Stimulated activated memory B cell treated with anti-CD40 and anti-IgM and Interleukin-4, amounts not matched to agents 10 μg/mL and 1 μg/mL and 100 μg/mL, for 72 hours (primary cell): ENCODE measurements at regions not wholly inside any gene's neighbourhood (a gene's known extent, or its start where the extent isn't known, plus 50 kb on each side); places are given as distances from the start of the nearest gene placed in this dataset.

ENCODE experiments used
- ATAC-seq: fragments of 150-1000 bp; cut with Tn5 transposase; 2 replicates; pipeline ENCODE4 v1.10.0; 2021
- H3K27ac Mint-ChIP-seq: one replicate; pipeline ENCODE4 v1.8.0; 2022; ENCODE audit warnings: mild to moderate bottlenecking, mixed read lengths
- H3K27me3 Mint-ChIP-seq: one replicate; pipeline ENCODE4 v1.8.0; 2022; ENCODE audit warnings: mixed read lengths
- H3K36me3 Mint-ChIP-seq: one replicate; pipeline ENCODE4 v1.8.0; 2022; ENCODE audit warnings: mixed read lengths
- H3K4me1 Mint-ChIP-seq: one replicate; pipeline ENCODE4 v1.8.0; 2022; ENCODE audit warnings: mixed read lengths
- H3K4me3 Mint-ChIP-seq: one replicate; pipeline ENCODE4 v1.8.0; 2022; ENCODE audit warnings: mild to moderate bottlenecking, moderate library complexity, mixed read lengths
- H3K9me3 Mint-ChIP-seq: one replicate; pipeline ENCODE4 v1.8.0; 2022; ENCODE audit warnings: mixed read lengths

DNA sequence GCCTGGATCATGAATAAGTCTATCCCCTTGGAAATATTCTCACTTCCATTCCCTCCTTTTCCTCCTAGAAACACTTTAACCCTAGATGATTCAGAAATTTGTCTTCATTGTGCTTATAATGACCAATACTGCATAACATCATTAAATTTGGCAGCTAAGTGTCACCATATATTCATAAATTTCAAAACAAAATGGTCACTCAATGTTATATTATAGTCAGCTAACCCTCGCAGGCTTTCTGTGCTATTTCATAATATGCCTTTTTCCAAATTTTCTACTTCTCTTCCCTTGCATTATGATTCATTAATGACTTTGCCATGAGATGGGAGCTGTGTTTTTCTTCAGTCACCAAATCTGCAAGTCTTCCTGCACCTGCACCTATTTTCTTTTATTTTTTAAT, 308.3 kb upstream of the AKR1E2 start:
- no peak for ATAC-seq
- peaks cover 35% of the 10 kb centered on the region for H3K4me1 Mint-ChIP-seq
- peaks cover 7% of the 10 kb centered on the region for H3K27me3 Mint-ChIP-seq
- peaks cover 5% of the 10 kb centered on the region for H3K9me3 Mint-ChIP-seq
- H3K27ac Mint-ChIP-seq: no peak overlapping the region
- H3K36me3 Mint-ChIP-seq: no peaks in the 10 kb centered on the region
- no peak overlapping the region for H3K4me3 Mint-ChIP-seq

DNA sequence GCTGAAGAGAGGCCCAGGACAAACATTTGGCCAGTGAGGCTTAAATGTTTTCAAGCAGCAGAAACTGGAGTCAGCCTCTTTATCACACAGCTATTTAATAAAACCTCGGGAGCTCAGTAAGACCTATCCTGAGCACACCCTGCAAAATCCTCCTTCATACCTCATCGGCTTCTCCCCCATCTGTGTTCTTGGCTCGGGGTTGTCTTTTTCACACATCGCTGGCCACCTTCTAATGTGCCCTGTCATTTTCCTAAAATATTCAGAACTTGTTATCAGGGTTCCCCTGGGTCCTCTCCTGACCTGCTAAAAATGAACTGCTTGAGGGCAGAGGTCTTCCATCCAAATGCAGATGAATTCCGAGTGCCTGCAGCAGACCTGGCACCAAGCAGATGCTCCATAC, 310.3 kb upstream of the AKR1E2 start:
- Mint-ChIP-seq H3K27ac (no peak overlapping the region), H3K27me3 (no peaks in the 10 kb centered on the region), H3K4me1 (peaks cover 26% of the 10 kb centered on the region), H3K36me3 (no peaks in the 10 kb centered on the region), H3K9me3 (peaks cover 5% of the 10 kb centered on the region), H3K4me3 (no peak overlapping the region)
- no peak for ATAC-seq

DNA sequence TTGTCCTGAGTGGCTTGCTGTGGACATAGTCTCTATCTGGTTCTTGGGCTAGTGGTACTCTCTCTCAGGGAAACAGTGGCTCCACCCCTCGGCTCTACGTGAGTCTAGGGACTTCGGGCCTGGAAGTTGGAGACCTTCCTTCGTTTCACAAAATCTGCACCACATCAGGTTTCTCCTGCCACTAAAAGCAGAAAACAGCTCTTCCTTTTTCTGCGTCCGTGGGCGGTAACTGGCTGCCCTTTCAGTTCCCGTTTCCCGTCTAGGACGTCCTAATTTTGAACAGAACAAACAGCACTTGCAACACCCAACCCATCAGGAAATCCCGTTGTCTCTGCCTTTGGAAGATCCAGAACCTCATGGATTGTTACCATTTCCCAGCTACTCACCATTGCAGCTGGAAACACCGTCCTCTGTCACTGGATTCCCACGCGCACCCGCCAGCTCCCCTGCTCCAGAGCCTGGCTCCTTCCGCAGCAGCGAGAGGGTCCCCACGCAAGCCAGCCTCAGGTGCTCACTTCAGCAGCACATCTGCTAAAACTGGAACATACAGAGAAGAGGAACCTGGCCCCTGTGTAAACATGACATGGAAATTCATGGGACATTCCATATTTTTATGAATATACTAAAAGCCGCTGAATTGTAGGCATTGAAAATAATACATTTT, 311.4 kb upstream of the AKR1E2 start:
- peak overlapping the region; percentile 72 for H3K27ac Mint-ChIP-seq
- peaks cover 5% of the 10 kb centered on the region for H3K9me3 Mint-ChIP-seq
- peaks cover 26% of the 10 kb centered on the region for H3K4me1 Mint-ChIP-seq
- no peaks in the 10 kb centered on the region for H3K27me3 Mint-ChIP-seq
- peak; percentile 87 for ATAC-seq
- peak overlapping the region; percentile 72 for H3K4me3 Mint-ChIP-seq
- H3K36me3 Mint-ChIP-seq: no peaks in the 10 kb centered on the region

DNA sequence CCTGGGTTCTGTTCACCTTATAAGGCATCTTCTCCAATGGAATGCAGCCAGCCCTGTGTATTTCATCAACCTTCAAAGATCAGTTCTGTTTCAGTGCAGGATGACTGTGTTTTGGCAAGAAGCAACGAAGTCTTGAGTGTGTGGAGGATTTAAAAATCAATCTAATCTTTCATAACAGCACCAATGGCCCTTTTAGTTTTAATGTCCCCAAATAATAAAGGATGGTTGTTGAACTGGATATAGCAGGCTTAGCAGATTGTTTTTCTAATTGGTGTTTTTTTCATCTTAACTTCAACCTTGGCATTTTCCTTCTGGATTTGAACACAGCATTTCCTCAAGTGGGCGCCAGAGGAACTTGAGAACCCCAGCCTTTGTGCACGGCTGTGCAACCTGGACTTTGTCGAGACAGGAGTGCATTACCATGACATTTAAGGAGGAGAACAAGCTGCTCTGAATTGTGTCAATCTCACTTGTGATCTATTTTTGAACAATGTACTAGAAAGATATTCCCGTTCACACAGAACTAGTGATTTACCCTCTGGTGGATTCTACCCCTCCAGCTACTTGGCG, 313.3 kb upstream of the AKR1E2 start:
- H3K27me3 Mint-ChIP-seq: no peaks in the 10 kb centered on the region
- H3K9me3 Mint-ChIP-seq: peaks cover 5% of the 10 kb centered on the region
- H3K4me3 Mint-ChIP-seq: no peak overlapping the region
- ATAC-seq: no peak
- peaks cover 26% of the 10 kb centered on the region for H3K4me1 Mint-ChIP-seq
- no peak overlapping the region for H3K27ac Mint-ChIP-seq
- H3K36me3 Mint-ChIP-seq: no peaks in the 10 kb centered on the region

DNA sequence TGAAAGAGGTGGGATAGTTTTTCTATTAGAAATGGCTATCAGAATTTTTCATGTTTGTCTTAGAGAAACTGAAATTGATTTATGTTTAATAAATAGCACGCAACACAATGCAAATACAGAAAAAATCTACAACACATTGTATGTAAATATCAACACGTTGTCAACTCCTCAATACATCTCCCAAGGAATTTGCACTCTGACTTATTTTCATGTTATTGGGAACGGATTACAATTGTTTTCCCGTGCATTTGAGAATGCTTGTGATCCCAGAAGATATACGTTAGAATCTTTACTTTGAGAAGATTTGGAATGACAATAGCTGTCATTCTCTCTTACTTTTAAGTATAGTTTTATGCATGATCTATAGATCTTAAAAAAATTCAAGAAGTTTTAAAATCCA, 313.8 kb upstream of the AKR1E2 start:
- Mint-ChIP-seq H3K27ac (no peak overlapping the region), H3K27me3 (no peaks in the 10 kb centered on the region), H3K9me3 (peaks cover 3% of the 10 kb centered on the region), H3K4me1 (peaks cover 26% of the 10 kb centered on the region), H3K36me3 (no peaks in the 10 kb centered on the region), H3K4me3 (no peak overlapping the region)
- ATAC-seq: no peak

DNA sequence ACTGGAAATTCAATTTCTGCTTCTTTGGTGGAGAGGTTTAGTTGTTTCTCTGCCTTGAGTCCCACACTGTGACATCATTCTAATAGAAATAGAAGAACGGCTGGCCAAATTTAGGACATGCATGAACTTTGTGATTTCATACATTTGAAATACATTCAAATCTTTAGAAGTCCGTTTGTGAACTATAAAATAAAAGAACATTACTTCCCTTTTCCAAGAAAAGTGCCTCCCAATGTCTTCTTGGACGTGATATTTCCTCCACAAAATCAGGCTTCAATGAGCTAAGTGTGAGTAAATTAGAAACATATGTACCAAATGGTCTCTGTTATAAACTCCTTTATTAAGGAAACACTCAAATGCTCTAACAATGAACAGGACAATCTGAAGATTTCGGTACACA, 314.5 kb upstream of the AKR1E2 start:
- no peaks in the 10 kb centered on the region for H3K9me3 Mint-ChIP-seq
- ATAC-seq: no peak
- H3K4me3 Mint-ChIP-seq: no peak overlapping the region
- no peak overlapping the region for H3K27ac Mint-ChIP-seq
- no peaks in the 10 kb centered on the region for H3K36me3 Mint-ChIP-seq
- H3K4me1 Mint-ChIP-seq: peaks cover 26% of the 10 kb centered on the region
- H3K27me3 Mint-ChIP-seq: no peaks in the 10 kb centered on the region

DNA sequence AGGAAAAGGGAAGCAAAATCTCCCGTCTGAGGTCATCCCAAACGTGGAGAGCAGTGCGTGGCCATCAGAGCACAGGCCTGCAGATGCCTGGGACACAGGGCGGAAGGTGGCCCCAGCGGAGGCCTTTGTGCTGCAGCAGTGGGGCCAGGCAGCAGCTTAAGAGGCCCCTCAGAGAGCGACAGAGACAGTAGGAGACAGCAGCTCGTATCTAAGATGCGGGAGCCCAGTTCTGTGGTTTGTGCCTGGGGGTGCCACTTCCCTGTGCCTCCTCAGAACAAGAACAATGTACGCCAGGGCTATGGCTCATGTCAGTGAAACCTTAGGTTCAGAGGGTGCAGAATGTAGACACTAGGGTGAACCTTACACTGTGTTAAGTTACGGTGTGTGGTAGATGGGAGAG, 316.6 kb upstream of the AKR1E2 start:
- H3K9me3 Mint-ChIP-seq: no peaks in the 10 kb centered on the region
- peaks cover 9% of the 10 kb centered on the region for H3K4me1 Mint-ChIP-seq
- no peak overlapping the region for H3K27ac Mint-ChIP-seq
- no peak overlapping the region for H3K4me3 Mint-ChIP-seq
- no peaks in the 10 kb centered on the region for H3K36me3 Mint-ChIP-seq
- H3K27me3 Mint-ChIP-seq: no peaks in the 10 kb centered on the region
- no peak for ATAC-seq

DNA sequence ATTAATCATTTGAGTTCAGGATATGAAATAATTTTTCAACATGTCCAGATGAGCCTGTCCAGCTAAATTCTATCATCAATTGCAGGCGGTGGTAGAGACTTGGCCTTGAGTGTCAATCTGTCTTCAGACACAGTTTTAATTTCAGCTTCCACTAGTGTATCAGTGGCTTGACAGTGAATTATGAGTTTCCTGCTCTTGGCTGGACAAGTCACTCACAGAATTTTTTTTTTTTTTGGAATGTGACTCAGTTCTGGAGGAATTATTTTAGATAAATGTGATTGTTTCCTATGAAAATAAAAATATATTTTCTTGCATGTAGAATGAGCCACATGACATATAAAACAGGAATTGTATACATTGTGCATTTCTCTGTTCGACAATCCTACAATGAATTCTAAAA, 319.9 kb upstream of the AKR1E2 start:
- H3K9me3 Mint-ChIP-seq: no peaks in the 10 kb centered on the region
- no peak overlapping the region for H3K27ac Mint-ChIP-seq
- H3K36me3 Mint-ChIP-seq: no peaks in the 10 kb centered on the region
- no peak overlapping the region for H3K4me3 Mint-ChIP-seq
- no peaks in the 10 kb centered on the region for H3K4me1 Mint-ChIP-seq
- ATAC-seq: no peak
- H3K27me3 Mint-ChIP-seq: no peaks in the 10 kb centered on the region

DNA sequence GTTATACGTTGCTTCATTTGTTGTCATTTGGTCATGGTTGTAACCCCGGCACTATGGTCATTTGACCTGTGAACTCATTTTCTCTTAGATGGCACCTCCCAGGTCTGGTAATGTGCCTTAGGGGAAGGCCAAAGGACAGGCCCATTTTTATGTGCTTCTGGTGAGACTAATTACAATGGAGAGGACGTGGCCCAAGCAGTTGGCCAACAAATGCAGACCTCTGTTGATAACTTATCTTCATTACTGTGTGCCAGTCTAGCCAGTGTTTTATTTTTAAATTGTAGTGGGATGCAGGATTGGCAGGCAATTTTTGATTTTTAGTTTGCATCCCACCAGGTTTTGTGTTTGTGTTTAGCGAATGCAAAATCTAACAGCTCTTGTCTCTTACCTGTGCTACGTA, 321.5 kb upstream of the AKR1E2 start:
- Mint-ChIP-seq H3K4me1 (no peaks in the 10 kb centered on the region), H3K27ac (no peak overlapping the region), H3K9me3 (no peaks in the 10 kb centered on the region), H3K4me3 (no peak overlapping the region), H3K36me3 (no peaks in the 10 kb centered on the region), H3K27me3 (no peaks in the 10 kb centered on the region)
- no peak for ATAC-seq

DNA sequence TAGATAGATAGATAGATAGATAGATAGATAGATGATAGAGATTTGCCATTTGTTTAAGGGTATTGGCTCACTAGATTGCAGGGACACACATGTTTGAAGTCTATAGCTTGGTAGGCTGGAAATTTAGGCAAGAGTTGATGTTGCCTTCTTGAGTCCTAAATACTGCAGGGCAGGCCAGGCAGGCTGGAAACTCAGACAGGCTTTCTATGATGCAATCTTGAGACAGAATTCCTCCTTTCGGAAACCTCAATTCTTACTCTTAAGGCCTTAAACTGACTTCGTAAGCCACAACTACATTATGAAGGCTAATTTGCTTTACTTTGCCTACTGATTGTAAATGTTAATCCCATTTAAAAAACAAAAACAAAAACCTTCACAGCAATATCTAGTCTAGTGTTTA, 322.9 kb upstream of the AKR1E2 start:
- H3K27ac Mint-ChIP-seq: no peak overlapping the region
- no peak for ATAC-seq
- H3K4me3 Mint-ChIP-seq: no peak overlapping the region
- H3K36me3 Mint-ChIP-seq: no peaks in the 10 kb centered on the region
- H3K4me1 Mint-ChIP-seq: no peaks in the 10 kb centered on the region
- H3K9me3 Mint-ChIP-seq: no peaks in the 10 kb centered on the region
- H3K27me3 Mint-ChIP-seq: no peaks in the 10 kb centered on the region

DNA sequence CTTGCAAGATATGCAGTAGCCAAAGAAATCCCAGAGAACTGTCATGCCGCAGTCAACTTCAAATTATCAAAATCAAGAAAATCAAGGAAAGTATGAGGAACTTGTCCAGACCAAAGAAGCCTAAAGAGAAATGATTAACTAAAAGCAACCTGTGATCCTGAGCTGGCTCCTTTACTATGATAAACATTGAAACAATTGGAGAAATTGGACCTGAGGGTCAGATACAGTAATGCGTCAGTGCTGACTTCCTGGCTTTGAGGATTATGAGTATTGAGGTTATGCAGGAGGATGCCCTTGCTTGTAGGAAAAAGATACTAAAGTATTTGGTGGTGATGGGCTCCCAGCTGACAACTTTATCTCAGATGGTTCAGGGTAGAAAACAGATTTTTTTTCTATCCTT, 324.7 kb upstream of the AKR1E2 start:
- Mint-ChIP-seq H3K27ac (no peak overlapping the region), H3K36me3 (no peaks in the 10 kb centered on the region), H3K4me3 (no peak overlapping the region), H3K9me3 (no peaks in the 10 kb centered on the region), H3K27me3 (no peaks in the 10 kb centered on the region), H3K4me1 (no peaks in the 10 kb centered on the region)
- ATAC-seq: no peak

DNA sequence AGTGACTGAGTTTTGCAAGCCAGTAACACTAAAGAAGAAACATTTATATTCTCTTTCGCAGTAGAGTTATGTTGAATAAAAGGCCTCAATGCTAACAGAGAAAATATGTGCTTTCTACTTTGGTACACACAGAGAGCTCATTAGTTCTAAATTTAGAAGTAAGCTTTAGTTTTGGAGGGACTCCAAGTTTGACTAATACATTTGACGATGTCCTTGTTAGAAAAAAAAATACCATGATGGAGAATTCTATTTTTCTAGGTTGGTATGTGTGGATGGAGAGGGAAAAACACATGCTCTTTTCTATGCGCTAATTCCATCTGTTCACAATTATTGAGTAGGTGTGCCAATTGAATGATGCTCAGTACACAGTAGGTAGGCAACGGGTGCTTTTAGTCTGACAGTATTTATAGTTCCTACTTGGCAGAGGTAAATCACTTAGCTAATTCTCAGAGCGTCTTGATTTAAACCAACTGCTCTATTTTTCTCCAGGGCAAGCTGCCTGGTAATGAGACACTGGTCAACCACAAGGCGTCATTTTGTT, 327.2 kb upstream of the AKR1E2 start:
- H3K36me3 Mint-ChIP-seq: no peaks in the 10 kb centered on the region
- no peak for ATAC-seq
- H3K4me1 Mint-ChIP-seq: no peaks in the 10 kb centered on the region
- H3K9me3 Mint-ChIP-seq: no peaks in the 10 kb centered on the region
- no peaks in the 10 kb centered on the region for H3K27me3 Mint-ChIP-seq
- H3K4me3 Mint-ChIP-seq: no peak overlapping the region
- H3K27ac Mint-ChIP-seq: no peak overlapping the region

DNA sequence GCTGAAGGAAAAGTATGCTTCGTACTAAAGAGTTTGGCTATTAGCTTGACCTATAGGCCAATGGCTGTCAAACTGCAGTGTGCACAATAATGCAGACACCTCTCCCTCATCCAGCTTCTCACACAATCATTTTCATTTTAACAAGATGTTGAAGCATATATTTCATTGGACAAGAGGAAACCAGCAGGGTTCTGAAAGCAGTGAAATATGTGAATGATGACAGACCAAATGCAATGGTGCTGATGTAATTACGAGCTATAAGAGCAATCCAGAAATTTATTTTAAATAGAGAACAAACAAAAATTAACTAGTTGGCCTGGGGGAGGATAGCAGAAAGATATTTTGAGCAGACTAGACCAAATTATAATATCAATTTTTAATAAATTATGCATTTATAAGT, 331.5 kb upstream of the AKR1E2 start:
- no peaks in the 10 kb centered on the region for H3K9me3 Mint-ChIP-seq
- H3K27ac Mint-ChIP-seq: no peak overlapping the region
- ATAC-seq: no peak
- no peaks in the 10 kb centered on the region for H3K4me1 Mint-ChIP-seq
- H3K4me3 Mint-ChIP-seq: no peak overlapping the region
- H3K27me3 Mint-ChIP-seq: no peaks in the 10 kb centered on the region
- no peaks in the 10 kb centered on the region for H3K36me3 Mint-ChIP-seq

DNA sequence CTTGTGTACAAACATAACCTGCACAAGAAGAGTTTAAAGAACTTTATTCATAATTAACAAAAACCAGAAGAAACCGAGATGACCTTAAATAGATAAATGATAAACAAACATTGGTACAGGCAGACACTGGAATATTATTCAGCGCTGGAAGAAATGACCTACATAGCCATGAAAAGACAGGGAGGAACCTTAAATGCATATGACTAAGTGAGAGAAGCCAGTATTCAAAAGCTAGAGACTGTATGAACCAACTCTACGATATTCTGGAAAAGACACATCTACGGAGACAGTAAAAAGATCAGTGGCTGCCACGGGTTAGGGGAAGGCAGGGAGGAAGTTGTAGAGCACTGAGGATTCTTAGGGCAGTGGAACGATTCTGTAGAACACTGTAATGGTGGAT, 333.8 kb upstream of the AKR1E2 start:
- no peaks in the 10 kb centered on the region for H3K9me3 Mint-ChIP-seq
- peaks cover 9% of the 10 kb centered on the region for H3K27me3 Mint-ChIP-seq
- no peaks in the 10 kb centered on the region for H3K4me1 Mint-ChIP-seq
- no peak overlapping the region for H3K27ac Mint-ChIP-seq
- no peaks in the 10 kb centered on the region for H3K36me3 Mint-ChIP-seq
- no peak for ATAC-seq
- no peak overlapping the region for H3K4me3 Mint-ChIP-seq

DNA sequence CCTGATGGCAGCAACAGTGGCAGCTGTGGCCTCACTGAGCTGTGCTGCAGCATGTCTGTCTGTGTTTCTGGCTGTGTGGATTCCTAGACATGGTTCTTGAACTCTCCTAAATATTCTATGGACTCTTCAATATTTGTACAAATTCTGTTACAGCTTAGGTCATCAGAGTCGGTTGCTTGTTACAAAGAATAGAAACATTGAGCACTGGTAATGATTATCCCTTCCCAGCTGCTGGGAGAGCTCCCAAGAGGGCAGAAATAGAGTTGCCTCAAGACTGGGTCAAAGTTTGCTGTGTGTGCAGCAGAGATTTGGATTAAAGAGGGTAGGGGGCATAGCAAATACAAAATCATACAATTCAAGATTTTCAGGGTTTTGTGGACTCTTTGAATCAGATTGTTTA, 337.1 kb upstream of the AKR1E2 start:
- no peak overlapping the region for H3K27ac Mint-ChIP-seq
- H3K27me3 Mint-ChIP-seq: peaks cover 9% of the 10 kb centered on the region
- no peaks in the 10 kb centered on the region for H3K9me3 Mint-ChIP-seq
- ATAC-seq: no peak
- no peak overlapping the region for H3K4me3 Mint-ChIP-seq
- H3K4me1 Mint-ChIP-seq: no peaks in the 10 kb centered on the region
- no peaks in the 10 kb centered on the region for H3K36me3 Mint-ChIP-seq

DNA sequence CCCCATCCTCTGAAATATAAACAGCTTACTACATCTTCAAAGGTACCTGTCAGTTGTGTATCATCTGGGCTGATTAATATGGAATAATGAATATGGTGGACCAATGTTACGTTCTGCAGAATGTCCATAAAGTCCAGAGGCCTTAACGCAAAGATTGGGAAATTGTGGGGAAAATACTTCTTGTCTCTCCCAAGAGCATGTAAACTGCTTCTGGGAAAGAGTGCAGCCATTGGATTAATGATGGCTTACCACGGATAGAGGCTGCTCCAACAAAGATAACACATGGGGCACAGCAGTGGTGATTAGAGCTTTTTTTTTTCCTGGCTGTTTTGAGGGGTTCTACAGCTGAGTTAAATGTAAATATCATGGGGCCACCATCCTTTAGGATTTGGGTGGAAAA, 340.4 kb upstream of the AKR1E2 start:
- no peak for ATAC-seq

More for the DNA sequence above, 340.4 kb upstream of the AKR1E2 start:
- no peak overlapping the region for H3K27ac Mint-ChIP-seq
- no peaks in the 10 kb centered on the region for H3K36me3 Mint-ChIP-seq
- H3K4me3 Mint-ChIP-seq: no peak overlapping the region
- no peaks in the 10 kb centered on the region for H3K4me1 Mint-ChIP-seq
- H3K9me3 Mint-ChIP-seq: no peaks in the 10 kb centered on the region
- peaks cover 9% of the 10 kb centered on the region for H3K27me3 Mint-ChIP-seq
